CD4-positive, alpha-beta T cell (primary cell): ENCODE measurements at regions not wholly inside any gene's neighbourhood (a gene's known extent, or its start where the extent isn't known, plus 50 kb on each side); places are given as distances from the start of the nearest gene placed in this dataset.

Experiments used
- ATAC-seq: fragments of 200-7000 bp; cut with Tn5 transposase; one replicate; pipeline ENCODE4 v1.10.0; 2022; ENCODE audit warnings: mild to moderate bottlenecking; ENCODE audit not compliant: poor library complexity
- CTCF ChIA-PET: fragments of 350-600 bp; sonication (Branson Sonifier 250); formaldehyde crosslinking; loops from one replicate; lab custom pipeline; 2021; ENCODE audit warnings: antibody characterized with exemption, inconsistent platforms; lab: Charles Lee
- POLR2A ChIA-PET: fragments of 350-600 bp; sonication (Branson Sonifier 250); formaldehyde crosslinking; loops from one replicate; lab custom pipeline; 2021; ENCODE audit warnings: antibody characterized with exemption, inconsistent platforms; lab: Charles Lee
- DNase-seq, 14 experiments: peaks; one replicate each; pipeline ENCODE4 v3.0.0-alpha.2; 2013 to 2020; ENCODE audit warnings: mixed read lengths in 2 of 14
- H3K27ac ChIP-seq, 2 donors: one replicate each; pipeline versions ENCODE4 v1.5.1 to v1.7.0; 2013; ENCODE audit warnings: low read length in 2 of 2, low read depth in 1 of 2, mild to moderate bottlenecking in 1 of 2
- H3K27me3 ChIP-seq, 2 experiments: 1 replicate in 1 of 2; 2 replicates in 1 of 2; pipeline versions ENCODE4 v1.6.1 to v1.7.0; 2013; ENCODE audit warnings: low read length in 2 of 2, control low read depth in 1 of 2, mild to moderate bottlenecking in 1 of 2, moderate library complexity in 1 of 2; ENCODE audit not compliant: insufficient read depth in 2 of 2, control insufficient read depth in 1 of 2
- H3K36me3 ChIP-seq: one replicate; pipeline ENCODE4 v1.6.1; 2013; ENCODE audit warnings: low read length, control low read depth; ENCODE audit not compliant: insufficient read depth
- H3K4me1 ChIP-seq: one replicate; pipeline ENCODE4 v1.6.1; 2013; ENCODE audit warnings: low read length, control low read depth; ENCODE audit not compliant: insufficient read depth
- H3K4me3 ChIP-seq: one replicate; pipeline ENCODE4 v1.5.1; 2013; ENCODE audit warnings: mild to moderate bottlenecking, low read length, moderate library complexity
- H3K9me3 ChIP-seq, 2 experiments: 1 replicate in 1 of 2; 2 replicates in 1 of 2; pipeline versions ENCODE4 v1.6.1 to v1.7.0; 2013; ENCODE audit warnings: low read length in 2 of 2, mild to moderate bottlenecking in 2 of 2, control low read depth in 1 of 2, moderate library complexity in 1 of 2; ENCODE audit not compliant: control insufficient read depth in 1 of 2, insufficient read depth in 1 of 2
- H3K27ac Mint-ChIP-seq: one replicate; pipeline ENCODE4 v1.8.0; 2020; ENCODE audit warnings: mixed read lengths
- H3K27me3 Mint-ChIP-seq: one replicate; pipeline ENCODE4 v1.8.0; 2021; ENCODE audit warnings: mixed read lengths
- H3K36me3 Mint-ChIP-seq: one replicate; pipeline ENCODE4 v1.8.0; 2021; ENCODE audit warnings: low read depth, mixed read lengths
- H3K4me1 Mint-ChIP-seq: one replicate; pipeline ENCODE4 v1.8.0; 2021; ENCODE audit warnings: low read depth, mixed read lengths
- H3K4me3 Mint-ChIP-seq: one replicate; pipeline ENCODE4 v1.8.0; 2020; ENCODE audit warnings: mild to moderate bottlenecking, mixed read lengths
- H3K9me3 Mint-ChIP-seq: one replicate; pipeline ENCODE4 v1.8.0; 2020; ENCODE audit warnings: mixed read lengths
- CTCF ChIP-seq: fragments of 200-600 bp; IDR thresholded peaks from one replicate; pipeline ENCODE4 v1.8.0; 2022; ENCODE audit warnings: antibody characterized with exemption, mild to moderate bottlenecking
- intact Hi-C, 2 experiments: fragments of 100-400 bp; cut with DNase I in 1 of 2; cut with micrococcal nuclease in 1 of 2; formaldehyde crosslinking; loops; one replicate each; pipeline versions ENCODE4 v1.15.1 to v1.9.0; 2023 to 2025; cut with DNase I, micrococcal nuclease

- no peaks in the 10 kb centered on the region for H3K27me3 ChIP-seq
- DNase-seq (no peak), ATAC-seq (no peak)
- no peak overlapping the region for H3K27ac Mint-ChIP-seq
- no peak overlapping the region for H3K4me3 ChIP-seq
- ChIA-PET CTCF (no interaction called here), POLR2A (no interaction called here)
- peaks cover 3% of the 10 kb centered on the region for H3K9me3 Mint-ChIP-seq
- H3K36me3 Mint-ChIP-seq: no peaks in the 10 kb centered on the region
- no peaks in the 10 kb centered on the region for H3K27me3 Mint-ChIP-seq
- H3K4me3 Mint-ChIP-seq: no peak overlapping the region
- H3K27ac ChIP-seq: no peak overlapping the region
- no peaks in the 10 kb centered on the region for H3K36me3 ChIP-seq
- intact Hi-C loops: no loop called here
- H3K9me3 ChIP-seq: no peaks in the 10 kb centered on the region
- TF ChIP-seq CTCF: no peak
- H3K4me1 Mint-ChIP-seq: no peaks in the 10 kb centered on the region
- H3K4me1 ChIP-seq: no peaks in the 10 kb centered on the region
Observed at GRCh38 chrX:78592030-78592429, 67.1 kb downstream of the RTL3 start.

- Mint-ChIP-seq H3K27me3 (no peaks in the 10 kb centered on the region), H3K4me3 (no peak overlapping the region), H3K36me3 (no peaks in the 10 kb centered on the region), H3K4me1 (no peaks in the 10 kb centered on the region), H3K9me3 (no peaks in the 10 kb centered on the region), H3K27ac (no peak overlapping the region)
- ChIA-PET CTCF (no interaction called here), POLR2A (no interaction called here)
- intact Hi-C loops: no loop called here
- Histone ChIP-seq H3K4me1 (no peaks in the 10 kb centered on the region), H3K4me3 (no peak overlapping the region), H3K9me3 (no peaks in the 10 kb centered on the region), H3K27ac (no peak overlapping the region), H3K36me3 (no peaks in the 10 kb centered on the region), H3K27me3 (no peaks in the 10 kb centered on the region)
- TF ChIP-seq CTCF: no peak
- no peak for DNase-seq
- no peak for ATAC-seq
Observed at GRCh38 chrX:78574306-78574705, 84.8 kb downstream of the RTL3 start.

GRCh38 chrX:78573630-78574029 is 85.5 kb downstream of the RTL3 start:
- Mint-ChIP-seq H3K27me3 (no peaks in the 10 kb centered on the region), H3K4me3 (no peak overlapping the region), H3K9me3 (no peaks in the 10 kb centered on the region), H3K36me3 (no peaks in the 10 kb centered on the region), H3K27ac (no peak overlapping the region), H3K4me1 (no peaks in the 10 kb centered on the region)
- ATAC-seq: no peak
- Histone ChIP-seq H3K27ac (no peak overlapping the region), H3K36me3 (no peaks in the 10 kb centered on the region), H3K27me3 (no peaks in the 10 kb centered on the region), H3K4me1 (no peaks in the 10 kb centered on the region), H3K4me3 (no peak overlapping the region), H3K9me3 (no peaks in the 10 kb centered on the region)
- no peak for DNase-seq
- no peak for TF ChIP-seq CTCF
- CTCF ChIA-PET: no interaction called here
- intact Hi-C loops: no loop called here
- POLR2A ChIA-PET: no interaction called here
